Astrocyte (in vitro differentiated cells and primary cell): ENCODE measurements at regions not wholly inside any gene's neighbourhood (a gene's known extent, or its start where the extent isn't known, plus 50 kb on each side); places are given as distances from the start of the nearest gene placed in this dataset.

Experiments
- CTCF ChIP-seq: IDR thresholded peaks from 2 replicates; pipeline ENCODE4 v1.5.1; 2011; ENCODE audit warnings: low read depth, mild to moderate bottlenecking, inconsistent platforms, low read length, moderate library complexity; ENCODE audit not compliant: insufficient read depth
- EZH2 ChIP-seq: IDR thresholded peaks from 2 replicates; pipeline ENCODE4 v1.6.1; 2012; ENCODE audit warnings: mild to moderate bottlenecking, low read length, inconsistent platforms; ENCODE audit not compliant: insufficient read depth

- TF ChIP-seq CTCF (no peak), EZH2 (no peak)
These were observed 111.4 kb upstream of the HDGFL1 start for GRCh38 chr6:22457996-22458395.
